NCI-H446 (cell line): ENCODE measurements at regions not wholly inside any gene's neighbourhood (a gene's known extent, or its start where the extent isn't known, plus 50 kb on each side); places are given as distances from the start of the nearest gene placed in this dataset.

Source experiments
- DNase-seq, 2 experiments: peaks; one replicate each; lab custom pipeline; 2025; lab: John Stamatoyannopoulos, UW

DNA sequence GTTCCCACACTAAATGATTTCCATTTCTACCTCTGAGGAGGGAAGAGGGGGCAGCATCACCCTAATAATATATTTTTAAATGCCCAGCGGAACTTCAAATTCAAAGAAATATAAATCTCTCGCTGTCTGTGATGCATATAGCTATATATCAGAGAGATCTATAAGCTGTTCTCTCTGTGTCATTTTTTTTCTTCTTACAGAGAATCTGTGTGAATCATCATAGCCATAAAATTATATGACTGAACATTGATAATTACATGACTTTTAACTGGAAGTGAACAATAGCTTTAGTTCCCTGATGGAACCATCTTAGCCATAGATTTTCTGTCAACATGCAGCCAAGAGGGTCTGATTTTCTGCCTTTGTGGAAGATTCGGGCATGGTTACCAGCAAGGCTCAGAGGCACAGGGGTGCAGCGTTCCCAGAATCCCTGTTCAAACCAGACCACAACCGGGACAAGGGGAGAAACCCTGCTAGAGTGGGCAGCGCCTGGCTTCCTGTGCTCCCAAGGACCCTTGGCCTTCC, 93.7 kb upstream of the OSMR start:
- DNase-seq, result no peak

DNA sequence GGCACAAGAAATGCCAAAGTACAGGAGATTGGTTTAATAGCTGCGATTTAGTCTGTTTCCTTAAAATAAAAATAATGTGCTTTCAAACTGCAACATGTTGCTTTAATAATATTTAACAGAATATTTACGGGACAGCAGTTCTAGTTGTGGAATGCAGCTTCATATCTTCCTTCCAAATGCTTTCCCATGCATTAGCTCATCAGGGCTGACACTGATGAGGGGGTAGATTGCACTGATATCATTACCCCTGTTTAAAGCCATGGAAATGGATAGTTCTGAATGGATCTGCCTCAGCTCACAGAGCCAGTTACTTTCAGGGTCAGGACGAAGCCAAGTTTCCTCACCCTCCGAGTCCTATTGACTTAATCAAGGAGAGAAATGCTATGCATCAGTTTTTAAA, 93.2 kb upstream of the OSMR start:
- no peak for DNase-seq

- DNase-seq, result no peak
Measured at GRCh38 chr5:38753141-38753540, 92.7 kb upstream of the OSMR start.

- DNase-seq, result no peak
Measured at GRCh38 chr5:38753776-38754175, 92.0 kb upstream of the OSMR start.

- DNase-seq, result no peak
Measured at GRCh38 chr5:38755181-38755580, 90.6 kb upstream of the OSMR start.

DNA sequence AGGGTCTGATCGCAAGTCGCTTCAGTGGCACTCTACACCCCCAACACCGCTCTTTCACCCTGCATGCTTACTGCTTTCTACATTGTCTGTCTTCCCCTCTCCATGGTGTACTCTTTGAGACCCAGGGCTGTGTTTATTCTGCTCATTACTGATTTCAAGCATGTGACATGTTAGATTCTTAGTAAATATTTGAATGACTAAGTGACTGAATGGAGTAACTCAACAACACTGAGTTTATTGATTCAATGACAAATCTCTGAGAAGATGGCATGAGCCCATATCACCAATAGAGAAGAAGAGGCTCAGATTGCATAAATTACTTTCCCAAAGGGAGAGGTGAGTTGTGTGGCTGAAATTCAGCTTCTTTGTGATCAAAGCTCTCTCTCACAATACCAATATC, 89.7 kb upstream of the OSMR start:
- no peak for DNase-seq

DNA sequence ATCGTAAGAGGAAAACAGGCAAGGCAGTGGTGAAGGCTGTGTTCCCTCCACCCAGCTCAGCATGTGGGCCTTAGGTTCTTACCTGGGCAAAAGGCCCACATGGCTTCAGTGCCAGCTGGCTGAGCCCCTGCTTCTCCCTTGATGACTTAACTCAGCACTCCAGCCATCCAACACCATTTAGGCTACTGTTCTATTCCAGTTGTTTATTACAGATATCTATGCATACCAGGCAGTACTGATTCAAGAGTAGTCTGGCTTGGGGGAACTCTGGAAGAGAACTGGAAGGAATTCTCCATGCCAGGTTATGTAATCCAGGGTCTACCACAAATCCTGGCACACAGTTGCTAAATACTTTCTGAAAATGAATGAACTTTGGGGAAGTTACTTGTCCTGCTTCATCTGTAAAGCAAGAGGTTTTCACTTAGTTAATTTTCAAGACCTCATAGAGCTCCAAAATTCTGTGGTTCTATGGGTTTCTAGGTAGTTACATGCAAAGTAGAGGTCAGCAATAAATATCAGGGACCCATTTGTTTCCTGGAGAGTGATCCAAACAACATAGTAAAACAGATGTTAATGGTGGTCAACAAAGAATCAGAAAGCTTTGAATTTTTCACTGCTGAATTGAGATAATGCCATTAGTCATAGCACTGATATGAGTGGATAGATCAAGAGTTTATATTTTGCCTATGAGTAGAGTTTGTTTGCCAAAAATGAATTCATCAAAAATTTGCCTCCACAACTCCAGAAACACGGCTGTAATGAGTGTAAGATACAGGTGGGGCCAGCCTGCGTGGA, 88.2 kb upstream of the OSMR start:
- DNase-seq, result no peak

GRCh38 chr5:38758774-38759600, 86.8 kb upstream of the OSMR start:
- no peak for DNase-seq

DNA sequence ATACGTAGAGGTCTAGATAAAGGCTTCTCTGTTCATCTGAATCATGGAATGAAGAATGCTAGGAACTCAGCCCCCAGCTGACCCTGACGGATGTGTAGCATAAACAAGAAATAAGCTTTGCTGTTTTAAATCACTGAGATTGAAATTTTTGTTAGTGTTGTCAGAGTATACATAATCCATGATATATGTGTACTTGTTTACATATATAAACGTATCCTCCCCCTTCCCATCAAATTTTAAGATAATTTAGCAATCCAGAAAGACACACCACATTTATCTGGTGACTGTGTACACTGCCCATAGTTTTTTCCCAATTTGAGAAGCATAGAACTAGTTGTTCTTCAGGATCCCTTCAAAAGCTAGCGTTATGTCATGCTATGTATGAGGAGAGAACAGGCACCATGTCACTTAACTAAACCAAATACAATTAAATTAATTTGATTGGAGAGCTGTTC, 80.8 kb upstream of the OSMR start:
- DNase-seq, result no peak

DNA sequence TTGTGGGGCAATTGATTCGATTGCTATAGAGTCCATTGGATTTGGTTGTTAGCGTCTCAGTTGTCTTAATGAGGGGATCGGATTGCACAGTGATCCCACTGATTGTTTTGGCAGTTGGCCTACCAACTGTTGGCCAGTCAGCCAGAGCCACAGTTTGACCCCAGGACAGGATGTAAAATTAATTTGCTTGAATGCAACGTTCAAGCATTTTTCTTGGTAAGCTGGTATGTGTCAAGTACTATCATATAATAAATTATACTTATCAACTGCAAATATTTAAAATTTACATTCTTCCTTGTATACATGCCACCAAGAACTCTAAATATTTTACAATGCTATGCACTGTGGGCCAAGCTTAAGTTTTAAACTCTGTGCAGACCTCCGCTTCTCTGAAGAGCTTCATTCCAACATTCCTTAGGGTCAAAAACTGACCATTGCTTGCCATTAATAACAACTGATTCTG, 80.4 kb upstream of the OSMR start:
- DNase-seq, result no peak

GRCh38 chr5:38766151-38766550, 79.7 kb upstream of the OSMR start:
- no peak for DNase-seq

GRCh38 chr5:38768412-38769211, 77.2 kb upstream of the OSMR start:
- DNase-seq, result no peak

DNA sequence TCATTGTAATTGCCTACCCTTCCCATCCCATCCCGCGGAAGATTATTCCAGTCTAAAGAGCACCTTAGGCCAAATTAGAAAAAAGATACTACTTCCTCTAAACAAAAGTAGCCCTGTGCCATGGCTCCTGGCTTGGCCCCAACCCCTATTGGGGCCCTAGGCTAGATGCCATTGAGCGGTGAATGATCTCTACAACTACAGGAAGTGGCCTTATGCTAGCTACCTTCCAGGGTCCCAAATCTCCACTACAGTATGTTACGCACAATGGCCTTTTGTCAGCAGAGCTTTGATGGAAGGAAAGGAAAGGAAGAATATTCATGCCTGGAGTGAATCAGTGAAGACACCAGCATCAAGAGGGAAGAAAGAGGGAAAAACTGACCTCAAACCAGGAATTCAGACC, 73.3 kb upstream of the OSMR start:
- no peak for DNase-seq

DNA sequence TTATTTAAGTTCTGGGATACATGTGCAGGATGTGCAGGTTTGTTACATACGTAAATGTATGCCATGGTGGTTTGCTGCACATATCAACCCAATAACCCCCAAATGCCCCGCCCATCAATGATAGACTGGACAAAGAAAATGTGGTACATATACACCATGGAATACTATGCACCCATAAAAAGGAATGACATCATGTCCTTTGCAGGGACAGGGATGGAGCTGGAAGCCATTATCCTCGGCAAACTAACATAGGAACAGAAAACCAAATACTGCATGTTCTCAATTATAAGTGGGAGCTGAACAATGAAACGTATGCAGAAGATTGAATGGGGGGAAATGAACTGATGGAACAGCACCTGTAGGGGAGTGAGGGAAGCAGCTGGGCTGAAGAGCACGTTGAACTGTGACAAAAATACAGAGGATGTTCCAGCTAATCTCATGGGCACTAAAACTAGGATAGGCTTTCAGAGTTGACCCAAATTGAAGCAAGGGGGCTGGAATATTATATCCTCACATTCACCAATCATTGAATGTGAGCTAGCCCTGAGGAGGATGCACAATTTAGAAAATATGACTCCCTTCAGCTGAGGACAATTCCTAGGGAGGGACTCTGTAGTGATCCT, 70.5 kb upstream of the OSMR start:
- no peak for DNase-seq

- no peak for DNase-seq
Measured at GRCh38 chr5:38776149-38776896, 69.5 kb upstream of the OSMR start.

DNA sequence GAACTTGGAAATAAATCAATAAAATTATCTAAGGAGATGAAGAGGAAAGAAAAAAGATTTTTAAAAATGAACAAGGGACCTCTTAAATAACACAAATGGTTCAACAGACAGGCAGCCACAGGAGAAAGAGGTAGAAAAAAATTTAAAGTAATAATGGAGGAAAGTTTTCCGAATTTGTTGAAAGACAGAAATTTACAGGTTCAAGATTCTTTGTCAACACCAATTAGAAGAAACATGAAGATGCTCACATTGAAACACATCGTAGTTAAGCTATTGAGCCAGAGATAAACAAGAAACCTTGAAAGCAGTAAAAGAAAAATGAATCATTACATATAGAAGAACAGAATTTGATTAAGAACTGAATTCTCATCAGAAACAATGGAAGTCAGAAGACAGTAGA, 68.7 kb upstream of the OSMR start:
- no peak for DNase-seq

DNA sequence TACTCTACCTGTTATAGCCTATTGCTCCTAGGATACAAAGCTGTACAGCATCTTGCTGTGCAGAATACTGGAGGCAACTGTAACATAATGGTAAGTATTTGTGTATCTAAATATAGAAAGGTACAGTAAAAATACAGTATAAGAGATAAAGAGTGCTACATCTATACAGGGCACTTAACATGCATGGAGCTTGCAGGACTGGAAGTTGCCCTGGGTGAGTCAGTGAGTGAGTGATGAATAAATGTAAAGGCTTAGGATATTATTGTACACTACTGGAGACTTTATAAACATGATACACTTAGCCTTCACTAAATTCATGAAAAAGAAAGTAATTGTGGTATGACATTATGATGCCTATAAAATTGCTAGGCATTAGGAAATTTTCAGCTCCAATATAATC, 65.5 kb upstream of the OSMR start:
- DNase-seq, result no peak

DNA sequence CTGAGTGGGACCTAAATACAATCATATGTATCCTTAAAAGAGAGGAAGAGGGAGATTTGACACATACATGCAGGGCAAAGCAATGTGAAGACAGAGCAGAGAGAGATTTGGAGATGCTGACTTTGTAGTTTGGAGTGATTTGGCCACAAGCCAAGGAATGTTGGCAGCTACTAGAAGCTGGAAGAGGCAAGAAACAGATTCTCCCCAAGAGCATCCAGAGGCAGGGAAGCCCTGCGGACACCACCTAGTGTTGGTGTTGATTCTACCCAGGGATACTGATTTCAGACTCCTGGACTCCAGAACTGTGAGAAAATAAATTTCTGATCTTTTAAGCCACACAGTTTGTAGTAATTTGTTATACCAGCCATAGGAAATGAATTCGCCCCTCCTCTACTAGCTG, 64.9 kb upstream of the OSMR start:
- DNase-seq, result peak in 1 of 2 experiments; percentile 79

DNA sequence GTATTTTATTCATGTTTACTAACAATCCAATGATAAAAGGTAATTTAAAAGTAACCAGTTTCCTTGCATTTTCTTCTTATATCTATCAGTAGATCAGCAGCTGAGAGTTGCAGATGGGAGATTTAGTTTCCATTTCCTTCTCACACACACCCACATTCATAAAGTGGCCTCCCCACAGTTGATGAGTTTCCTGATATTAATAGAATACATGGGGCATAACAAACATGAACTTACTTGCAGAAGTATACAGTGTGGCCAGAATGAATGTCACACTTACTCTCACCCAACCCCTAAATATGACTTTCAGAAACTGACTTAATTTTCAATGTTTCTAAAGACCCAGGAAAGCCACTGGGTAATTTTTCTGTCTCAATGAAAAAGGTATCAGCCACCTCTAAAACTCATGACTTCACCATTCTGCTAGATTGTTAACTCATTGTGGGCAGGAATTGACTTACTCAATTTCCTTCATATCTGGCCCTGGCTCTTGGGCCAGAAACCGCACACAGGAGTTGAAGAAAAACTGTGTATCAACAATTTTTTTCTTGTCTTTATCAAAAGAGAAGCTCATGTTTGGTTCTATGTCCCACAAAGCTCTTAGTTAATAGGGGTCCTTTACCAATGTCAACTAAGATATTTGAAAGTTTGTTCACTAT, 63.5 kb upstream of the OSMR start:
- no peak for DNase-seq

DNA sequence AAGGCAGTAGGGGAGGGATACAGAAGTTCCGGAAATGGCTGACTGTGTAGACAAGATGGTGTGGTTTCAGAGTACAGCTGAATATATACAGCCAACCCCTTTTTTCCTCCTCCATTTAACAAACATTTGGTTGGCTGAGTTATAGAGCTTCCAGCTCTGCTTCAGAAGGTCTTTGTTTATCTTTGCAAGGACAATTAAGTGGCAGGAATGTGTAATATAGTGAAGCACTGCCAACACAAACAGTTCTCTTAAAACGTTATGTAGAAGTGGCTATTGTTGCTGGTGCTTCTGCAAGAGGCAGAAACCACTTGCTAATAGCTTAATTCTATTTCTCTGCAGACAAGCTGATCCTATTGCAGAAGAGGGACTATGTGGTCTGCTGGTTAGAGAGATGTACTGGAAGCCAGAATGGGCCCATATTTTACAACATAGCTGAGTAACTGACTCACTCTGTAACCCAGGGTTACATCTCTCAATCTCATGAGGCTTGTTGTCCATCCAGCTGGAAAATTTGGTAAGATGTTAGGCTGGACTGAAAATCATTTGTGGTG, 62.7 kb upstream of the OSMR start:
- DNase-seq, result peak; percentile 31 to 58
